MCF 10A (cell line): ENCODE measurements at regions not wholly inside any gene's neighbourhood (a gene's known extent, or its start where the extent isn't known, plus 50 kb on each side); places are given as distances from the start of the nearest gene placed in this dataset.

Source experiments
- BruUV-seq: library from RNA; stranded (reverse); fragments of 400-500 nt; replicated peaks from 2 replicates; lab custom pipeline; 2021; lab: Mats Ljungman, UMichigan
- CTCF ChIA-PET: fragments of 300-600 bp; sonication (Branson Sonifier 250); formaldehyde crosslinking; extraction: SDS; loops from one replicate; lab custom pipeline; 2021; ENCODE audit warnings: antibody characterized with exemption, inconsistent platforms; lab: Yijun Ruan, JAX
- POLR2A ChIA-PET: fragments of 300-600, 350-650 bp; sonication (Branson Sonifier 250); formaldehyde crosslinking; extraction: SDS; loops from one replicate; lab custom pipeline; 2020; ENCODE audit warnings: antibody characterized with exemption, inconsistent platforms; lab: Yijun Ruan, JAX
- DNase-seq: peaks from one replicate; pipeline ENCODE4 v3.0.0-alpha.2; 2018; ENCODE audit not compliant: unreplicated experiment
- H3K27ac Mint-ChIP-seq: one replicate; pipeline ENCODE4 v1.8.0; 2022; ENCODE audit warnings: mild to moderate bottlenecking, low read depth, mixed read lengths; ENCODE audit not compliant: unreplicated experiment
- H3K27me3 Mint-ChIP-seq: one replicate; pipeline ENCODE4 v1.8.0; 2022; ENCODE audit warnings: mixed read lengths; ENCODE audit not compliant: insufficient read depth, unreplicated experiment
- H3K36me3 Mint-ChIP-seq: one replicate; pipeline ENCODE4 v1.8.0; 2022; ENCODE audit warnings: mild to moderate bottlenecking, moderate library complexity, mixed read lengths; ENCODE audit not compliant: insufficient read depth, unreplicated experiment
- H3K4me1 Mint-ChIP-seq: one replicate; pipeline ENCODE4 v1.8.0; 2022; ENCODE audit warnings: mixed read lengths; ENCODE audit not compliant: insufficient read depth, unreplicated experiment
- H3K4me3 Mint-ChIP-seq: one replicate; pipeline ENCODE4 v1.8.0; 2022; ENCODE audit warnings: mild to moderate bottlenecking, moderate library complexity, mixed read lengths; ENCODE audit not compliant: unreplicated experiment
- H3K9me3 Mint-ChIP-seq: one replicate; pipeline ENCODE4 v1.8.0; 2022; ENCODE audit warnings: mixed read lengths; ENCODE audit not compliant: unreplicated experiment
- CTCF ChIP-seq: fragments of 200-600 bp; IDR thresholded peaks from one replicate; pipeline ENCODE4 v1.8.0; 2022; ENCODE audit warnings: antibody characterized with exemption, mild to moderate bottlenecking; ENCODE audit not compliant: unreplicated experiment
- intact Hi-C: fragments of 100-400 bp; cut with micrococcal nuclease; formaldehyde crosslinking; loops from 2 replicates; pipeline ENCODE4 v1.14.1; 2022

- Mint-ChIP-seq H3K4me3 (no peak overlapping the region), H3K4me1 (no peaks in the 10 kb centered on the region), H3K27me3 (peaks cover 31% of the 10 kb centered on the region), H3K9me3 (no peaks in the 10 kb centered on the region), H3K27ac (no peak overlapping the region), H3K36me3 (no peaks in the 10 kb centered on the region)
- ChIA-PET POLR2A (interaction anchor here (1.3 kb wide), 1 partner anchor 31 kb away, joined by 3 read pairs; no protein-coding TSS in a partner anchor), CTCF (no interaction called here)
- no TSS peak for BruUV-seq
- no peak for TF ChIP-seq CTCF
- no peak for DNase-seq
- intact Hi-C loops: no loop called here
These were observed 610.7 kb upstream of the GRM7 start for GRCh38 chr3:6250167-6250566.

- peaks cover 17% of the 10 kb centered on the region for H3K27me3 Mint-ChIP-seq
- no peak overlapping the region for H3K27ac Mint-ChIP-seq
- BruUV-seq: no TSS peak
- no peaks in the 10 kb centered on the region for H3K9me3 Mint-ChIP-seq
- H3K4me3 Mint-ChIP-seq: no peak overlapping the region
- no peak for DNase-seq
- H3K4me1 Mint-ChIP-seq: no peaks in the 10 kb centered on the region
- ChIA-PET CTCF (interaction anchor here (0.6 kb wide), 1 partner anchor 946 kb away, joined by 4 read pairs; no protein-coding TSS in a partner anchor), POLR2A (interaction anchor here (0.7 to 1.3 kb wide), 2 partner anchors 23 to 32 kb away, joined by 3 to 4 read pairs; no protein-coding TSS in a partner anchor)
- H3K36me3 Mint-ChIP-seq: no peaks in the 10 kb centered on the region
- intact Hi-C loops: no loop called here
- no peak for TF ChIP-seq CTCF
These were observed 609.1 kb upstream of the GRM7 start for GRCh38 chr3:6251612-6252400.

GRCh38 chr3:6254490-6254889 lies 606.4 kb upstream of the GRM7 start:
- Mint-ChIP-seq H3K36me3 (no peaks in the 10 kb centered on the region), H3K27ac (no peak overlapping the region), H3K9me3 (no peaks in the 10 kb centered on the region), H3K4me1 (no peaks in the 10 kb centered on the region), H3K4me3 (no peak overlapping the region), H3K27me3 (peaks cover 7% of the 10 kb centered on the region)
- BruUV-seq: no TSS peak
- ChIA-PET POLR2A (no interaction called here), CTCF (no interaction called here)
- no peak for DNase-seq
- intact Hi-C loops: no loop called here
- no peak for TF ChIP-seq CTCF

GRCh38 chr3:6255229-6255628 lies 605.7 kb upstream of the GRM7 start:
- ChIA-PET POLR2A (no interaction called here), CTCF (no interaction called here)
- no TSS peak for BruUV-seq
- TF ChIP-seq CTCF: no peak
- Mint-ChIP-seq H3K9me3 (no peaks in the 10 kb centered on the region), H3K4me1 (no peaks in the 10 kb centered on the region), H3K36me3 (no peaks in the 10 kb centered on the region), H3K4me3 (no peak overlapping the region), H3K27ac (no peak overlapping the region), H3K27me3 (no peaks in the 10 kb centered on the region)
- no peak for DNase-seq
- intact Hi-C loops: no loop called here
